NK-92 treated with Interleukin-12 subunit alpha and Interleukin-12 subunit beta, amount 100 ng/mL, for 24 hours (cell line): ENCODE measurements at regions not wholly inside any gene's neighbourhood (a gene's known extent, or its start where the extent isn't known, plus 50 kb on each side); places are given as distances from the start of the nearest gene placed in this dataset.

ENCODE experiments used
- DNase-seq: peaks from one replicate; lab custom pipeline; 2025; lab: John Stamatoyannopoulos, UW

- no peak for DNase-seq
Observed at GRCh38 chr11:26096451-26096850, 235.5 kb upstream of the ANO3 start.

DNA sequence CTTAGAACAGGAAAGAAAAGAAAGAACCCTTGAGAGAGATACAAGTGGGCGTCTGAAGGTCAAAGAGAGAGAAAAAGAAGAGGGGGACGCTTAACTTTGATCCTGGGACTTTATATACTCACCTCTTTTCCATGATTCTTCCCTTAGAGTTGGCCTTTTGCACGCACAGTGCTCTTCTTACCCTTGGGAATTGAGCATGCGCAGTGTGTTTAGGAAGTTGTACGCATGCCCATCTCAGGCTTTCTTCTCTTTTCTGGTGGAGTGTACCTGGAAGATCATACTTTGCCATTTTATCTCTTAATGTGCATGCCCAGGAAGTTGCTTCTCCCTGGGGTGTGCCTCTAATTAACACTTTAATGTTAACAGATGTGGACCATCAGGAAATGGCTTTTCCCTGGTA is 229.6 kb upstream of the ANO3 start:
- DNase-seq = no peak

DNA sequence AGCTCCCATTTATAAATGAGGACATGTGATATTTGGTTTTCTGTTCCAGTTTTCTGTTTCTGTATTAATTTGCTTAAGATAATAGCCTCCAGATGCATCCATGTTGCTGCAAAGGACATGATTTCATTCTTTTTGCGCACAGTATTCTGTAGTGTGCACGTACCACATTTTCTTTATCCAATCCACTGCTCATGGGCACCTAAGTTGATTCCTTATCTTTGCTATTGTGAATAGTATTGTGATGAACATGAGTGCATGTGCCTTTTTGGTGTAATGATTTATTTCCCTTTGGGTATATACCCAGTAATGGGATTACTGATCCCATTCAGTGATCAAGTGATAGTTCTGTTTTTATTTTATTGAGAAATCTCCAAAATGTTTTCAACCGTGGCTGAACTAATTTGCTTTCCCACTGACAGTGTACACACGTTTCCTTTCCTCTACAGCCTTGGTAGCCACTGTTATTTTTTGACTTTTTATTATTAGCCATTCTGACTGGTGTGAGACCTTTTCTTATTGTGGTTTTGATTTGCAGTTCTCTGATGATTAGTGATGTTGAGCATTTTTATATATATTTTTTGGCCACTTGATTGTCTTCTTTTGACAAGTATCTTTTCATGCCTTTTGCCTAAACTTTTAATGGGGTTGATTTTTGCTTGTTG is 226.0 kb upstream of the ANO3 start:
- no peak for DNase-seq

- no peak for DNase-seq
Observed at GRCh38 chr11:26106726-26107125, 225.2 kb upstream of the ANO3 start.

DNA sequence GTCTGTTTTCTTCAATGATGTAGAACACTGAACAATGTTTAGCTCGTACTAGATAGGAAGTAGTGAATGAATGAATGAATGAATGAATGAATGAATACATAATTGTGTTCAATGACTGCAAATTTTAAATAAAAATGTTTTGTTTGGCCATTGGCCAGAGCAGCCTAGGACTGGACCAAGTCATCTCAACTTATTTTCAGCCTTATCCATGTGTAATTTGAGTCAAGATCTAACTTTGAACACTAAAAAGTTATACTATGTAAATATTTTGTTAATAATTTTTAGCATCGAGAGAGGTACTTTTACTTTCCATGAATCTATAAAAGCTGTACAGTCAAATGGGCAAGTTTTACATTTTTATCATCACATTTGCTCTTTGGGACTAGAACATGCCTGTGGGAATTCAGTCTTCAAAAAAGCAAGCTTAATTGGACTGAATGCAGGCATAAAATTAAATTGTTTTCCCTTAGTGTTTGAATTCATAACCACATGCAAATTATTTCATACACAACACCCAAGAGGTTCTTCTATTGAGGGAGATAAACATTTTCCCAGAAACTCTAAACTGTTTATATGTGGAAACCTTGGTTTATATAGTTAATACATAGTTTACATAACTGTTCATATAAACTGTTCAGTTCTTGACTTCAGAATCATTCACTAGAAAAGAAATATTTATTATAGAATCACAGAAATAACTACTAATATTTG is 222.1 kb upstream of the ANO3 start:
- no peak for DNase-seq

GRCh38 chr11:26112264-26112663 is 219.7 kb upstream of the ANO3 start:
- no peak for DNase-seq

DNA sequence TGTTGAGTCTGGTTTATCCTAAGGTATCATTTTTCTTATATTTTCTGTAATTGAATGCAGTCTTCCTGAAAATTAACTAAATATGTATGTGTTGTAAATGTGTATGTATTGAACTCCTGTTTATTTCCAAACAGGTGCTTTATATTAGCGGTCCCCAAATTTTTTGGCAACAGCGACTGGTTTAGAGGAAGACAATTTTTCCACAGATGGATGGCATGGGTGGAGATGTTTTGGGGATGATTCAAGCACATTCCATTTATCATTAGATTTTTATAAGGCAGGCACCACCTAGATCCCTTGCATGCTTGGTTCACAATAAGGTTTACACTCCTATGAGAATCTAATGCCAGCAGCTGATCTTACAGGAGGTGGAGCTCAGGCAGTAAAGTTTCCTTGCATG is 210.5 kb upstream of the ANO3 start:
- DNase-seq = no peak

GRCh38 chr11:26126741-26127140 is 205.2 kb upstream of the ANO3 start:
- DNase-seq = no peak

GRCh38 chr11:26127336-26127735 is 204.6 kb upstream of the ANO3 start:
- no peak for DNase-seq

GRCh38 chr11:26131406-26131805 is 200.5 kb upstream of the ANO3 start:
- DNase-seq = no peak

- no peak for DNase-seq
Observed at GRCh38 chr11:26134053-26134452, 197.9 kb upstream of the ANO3 start.

DNA sequence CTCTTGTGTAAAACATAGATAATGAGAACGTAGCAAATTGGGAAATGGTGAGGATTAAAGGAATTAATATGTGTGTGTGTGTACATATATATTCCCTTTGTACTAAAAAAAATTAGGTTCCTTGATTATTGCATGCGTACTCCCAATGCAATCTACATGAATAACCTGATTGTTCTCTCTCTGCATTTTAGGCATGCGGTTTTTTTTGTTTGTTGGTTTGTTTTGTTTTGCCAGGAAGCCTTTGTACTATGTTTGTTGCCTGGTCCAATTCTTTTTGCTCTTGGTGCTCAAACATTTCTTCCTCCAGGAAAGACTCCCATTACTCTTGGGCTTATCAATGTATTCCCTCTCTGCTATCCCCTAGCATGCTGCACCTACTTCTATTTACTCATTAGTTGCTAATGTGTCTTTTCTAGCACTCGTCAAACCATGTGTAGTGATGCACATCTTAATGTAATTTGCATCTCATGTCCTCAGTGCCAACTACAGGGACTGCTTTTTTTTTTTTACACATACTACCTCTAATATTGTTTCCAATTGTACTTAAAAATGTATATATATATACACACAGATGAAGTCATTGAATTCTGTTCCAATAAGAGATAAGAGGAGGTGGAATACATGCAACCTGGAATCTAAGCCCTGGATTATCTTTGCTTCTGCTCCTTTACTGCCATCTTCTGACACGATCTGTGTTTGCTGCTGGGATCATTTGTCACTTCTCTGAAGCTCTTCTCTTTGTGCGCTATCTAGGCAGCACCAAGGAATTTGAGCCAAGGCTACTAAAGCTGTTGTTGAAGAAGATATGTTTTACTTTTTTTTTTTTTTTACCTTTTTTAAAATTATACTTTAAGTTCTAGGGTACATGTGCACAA is 197.2 kb upstream of the ANO3 start:
- no peak for DNase-seq

- DNase-seq = no peak
Observed at GRCh38 chr11:26137651-26138050, 194.3 kb upstream of the ANO3 start.

GRCh38 chr11:26142891-26143290 is 189.0 kb upstream of the ANO3 start:
- DNase-seq = no peak

GRCh38 chr11:26143566-26144290 is 188.2 kb upstream of the ANO3 start:
- no peak for DNase-seq

DNA sequence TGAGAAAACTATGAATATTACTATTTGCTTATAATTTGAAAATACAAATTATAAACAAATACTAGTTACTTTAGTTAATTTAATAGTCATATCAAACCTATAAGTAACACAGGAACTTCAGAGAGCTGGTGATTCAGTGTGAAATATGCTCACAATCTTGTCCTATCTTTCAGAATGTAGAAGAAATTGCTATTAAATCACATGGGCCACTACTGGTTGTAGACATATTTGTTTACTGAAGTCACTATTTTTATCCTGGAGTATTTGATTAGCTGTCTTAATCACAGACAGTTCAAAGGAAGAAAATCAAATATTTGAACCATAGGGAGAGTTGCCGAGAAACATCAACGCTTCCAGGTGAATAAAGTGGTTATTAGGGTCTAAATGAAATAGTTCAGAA is 187.6 kb upstream of the ANO3 start:
- no peak for DNase-seq

DNA sequence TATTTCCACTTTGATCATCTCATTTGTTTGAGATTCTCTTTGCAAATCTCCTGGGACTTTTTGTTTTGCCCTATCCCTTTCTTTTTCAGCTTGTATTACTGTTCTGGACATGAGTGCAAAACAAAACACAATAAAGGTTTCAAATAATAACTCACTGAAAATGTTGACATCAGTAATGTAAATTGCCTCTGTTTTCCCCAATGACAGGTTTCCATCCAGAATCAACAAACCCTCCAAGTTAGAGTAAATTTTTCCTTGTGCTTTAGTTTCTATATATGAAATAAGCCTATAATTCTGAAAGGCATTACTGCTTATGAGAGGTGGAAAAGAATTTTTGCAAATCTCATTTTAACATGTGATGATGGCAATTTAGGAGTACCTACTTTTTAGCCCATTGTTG is 187.0 kb upstream of the ANO3 start:
- DNase-seq = no peak

GRCh38 chr11:26149585-26149984 is 182.3 kb upstream of the ANO3 start:
- no peak for DNase-seq

DNA sequence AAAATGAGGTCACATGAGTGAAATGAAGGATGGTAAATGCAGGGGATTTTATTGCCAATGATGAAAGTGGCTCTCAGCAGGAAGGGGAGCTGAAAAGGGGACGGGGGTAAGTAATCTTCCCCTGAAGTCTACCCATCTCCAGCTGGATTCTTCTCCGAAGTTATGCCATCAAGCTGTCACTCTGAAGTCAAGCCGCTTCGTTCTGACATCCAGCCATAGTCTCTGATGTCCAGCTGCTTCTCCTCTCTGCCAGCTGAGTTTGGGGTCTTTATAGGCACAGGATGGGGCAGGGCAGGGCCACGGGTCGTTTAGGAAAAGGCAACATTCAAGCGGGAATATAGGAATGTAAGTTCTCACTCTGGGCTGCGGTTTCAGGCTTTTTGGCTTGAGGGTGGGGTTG is 181.9 kb upstream of the ANO3 start:
- DNase-seq = no peak

DNA sequence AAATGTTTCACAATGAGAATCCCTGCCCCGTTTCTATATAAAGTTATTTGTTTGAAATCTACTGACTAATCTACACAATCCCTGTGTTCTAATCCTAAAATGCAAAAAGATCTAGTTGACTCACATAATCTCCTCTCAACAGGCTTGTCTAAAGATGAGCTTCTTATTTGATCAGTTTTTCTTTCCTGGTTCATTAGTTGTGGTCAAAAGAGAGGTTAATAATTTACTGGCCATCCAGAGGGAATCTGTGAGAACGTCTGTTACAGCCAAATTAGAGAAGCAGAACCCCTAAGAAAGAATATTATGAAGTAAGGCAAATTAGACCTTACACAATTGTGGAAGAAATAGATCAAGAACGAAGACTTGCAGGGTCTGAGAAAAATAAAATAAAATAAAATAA is 173.7 kb upstream of the ANO3 start:
- no peak for DNase-seq

GRCh38 chr11:26162291-26162690 is 169.6 kb upstream of the ANO3 start:
- no peak for DNase-seq

DNA sequence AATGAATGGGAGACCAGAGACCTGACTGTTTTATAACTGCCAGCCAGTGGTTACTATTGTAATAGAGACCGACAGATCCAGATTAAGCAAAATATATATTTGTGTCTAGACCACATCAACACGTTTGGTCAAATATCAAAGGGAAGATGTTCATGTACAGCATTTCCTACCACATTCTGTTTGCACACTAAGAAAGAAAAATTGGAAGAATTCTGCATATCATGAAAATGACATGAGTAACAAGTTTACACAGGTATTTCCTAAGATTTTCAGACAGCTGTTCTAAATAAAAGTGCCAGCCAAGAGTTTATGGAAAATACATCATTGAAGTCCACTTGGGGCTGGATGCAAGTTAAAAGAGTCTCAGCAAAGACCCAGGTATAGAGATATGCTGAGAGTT is 145.5 kb upstream of the ANO3 start:
- DNase-seq = no peak
